ENCODE measurements at regions not wholly inside any gene's neighbourhood (a gene's known extent, or its start where the extent isn't known, plus 50 kb on each side); places are given as distances from the start of the nearest gene placed in this dataset.
A peak's percentile ranks its signal among the peaks of the same experiment; 100 is the strongest.

GRCh38 chr6:17047889-17048288 is 54.0 kb upstream of the STMND1 start:
- DNase-seq: no peak

GRCh38 chr6:17045581-17046322 is 56.1 kb upstream of the STMND1 start:
- no peak for DNase-seq

GRCh38 chr6:17043148-17043522 is 58.7 kb upstream of the STMND1 start:
- DNase-seq: no peak

GRCh38 chr6:17042422-17043147 is 59.3 kb upstream of the STMND1 start:
- peak; percentile 14 for DNase-seq

- no peak for DNase-seq
These were observed 62.6 kb upstream of the STMND1 start for GRCh38 chr6:17039266-17039665.

- no peak for DNase-seq
These were observed 63.5 kb upstream of the STMND1 start for GRCh38 chr6:17038316-17038715.

- DNase-seq: no peak
These were observed 65.8 kb upstream of the STMND1 start for GRCh38 chr6:17036065-17036393.

GRCh38 chr6:17035257-17036064 is 66.4 kb upstream of the STMND1 start:
- no peak for DNase-seq

- no peak for DNase-seq
These were observed 68.1 kb upstream of the STMND1 start for GRCh38 chr6:17033746-17034145.

- no peak for DNase-seq
These were observed 68.7 kb upstream of the STMND1 start for GRCh38 chr6:17032988-17033634.

GRCh38 chr6:17032590-17032987 is 69.3 kb upstream of the STMND1 start:
- no peak for DNase-seq

GRCh38 chr6:17031961-17032360 is 69.9 kb upstream of the STMND1 start:
- no peak for DNase-seq

GRCh38 chr6:17027441-17027840 is 74.4 kb upstream of the STMND1 start:
- DNase-seq: no peak

- DNase-seq: no peak
These were observed 79.2 kb upstream of the STMND1 start for GRCh38 chr6:17022604-17023003.

- DNase-seq: no peak
These were observed 80.3 kb upstream of the STMND1 start for GRCh38 chr6:17021539-17021889.

GRCh38 chr6:17020889-17021538 is 80.8 kb upstream of the STMND1 start:
- DNase-seq: no peak

GRCh38 chr6:17018425-17018824 is 83.4 kb upstream of the STMND1 start:
- no peak for DNase-seq

GRCh38 chr6:17017416-17017815 is 84.4 kb upstream of the STMND1 start:
- DNase-seq: no peak

GRCh38 chr6:17015551-17016381 is 86.1 kb upstream of the STMND1 start:
- no peak for DNase-seq

- no peak for DNase-seq
These were observed 86.7 kb upstream of the STMND1 start for GRCh38 chr6:17015144-17015543.

GRCh38 chr6:17013701-17014100 is 88.1 kb upstream of the STMND1 start:
- no peak for DNase-seq
